ENCODE measurements at regions not wholly inside any gene's neighbourhood (a gene's known extent, or its start where the extent isn't known, plus 50 kb on each side); places are given as distances from the start of the nearest gene placed in this dataset.

DNA sequence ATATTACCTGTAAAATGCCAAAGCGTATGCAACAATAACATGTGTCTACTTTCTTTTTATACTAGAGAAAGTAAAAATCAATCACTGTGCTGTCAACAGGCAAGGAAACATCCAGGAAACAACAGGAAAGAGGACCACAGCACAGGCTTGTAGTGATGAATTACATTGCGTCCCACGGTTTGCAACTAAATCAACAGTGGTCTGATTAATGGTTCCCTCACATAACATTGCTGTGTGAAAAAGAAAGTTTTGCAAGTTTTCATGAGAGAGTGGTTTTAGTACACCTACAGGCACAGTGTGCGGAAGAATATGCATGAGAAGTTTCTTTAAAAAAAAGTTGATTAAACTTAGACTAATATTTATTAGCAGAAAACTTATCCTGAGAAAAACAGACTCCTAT lies 329.5 kb upstream of the HSF2 start:
- ATAC-seq = no peak
- DNase-seq (ENCODE audit: low read depth in 1 of 2, low spot score in 1 of 2) = no peak
- no peak overlapping the region for H3K4me3 ChIP-seq
- FAIRE-seq = no peak
- H3K27ac ChIP-seq = no peak overlapping the region
- H3K9me3 ChIP-seq = no peaks in the 10 kb centered on the region
- WGBS (ENCODE audit: missing lambda C conversion rate) = 81% methylated on average over 4 of the region's 4 CpGs
- TF ChIP-seq KDM5A (IDR thresholded peaks at IDR 0.05) (no peak), RARB (CRISPR knock-in tag; IDR thresholded peaks at IDR 0.05) (no peak)
- H3K4me2 ChIP-seq = no peak overlapping the region
- H3K4me1 ChIP-seq = no peaks in the 10 kb centered on the region
- ChIA-PET POLR2A (no interaction called here), CTCF (no interaction called here)

DNA sequence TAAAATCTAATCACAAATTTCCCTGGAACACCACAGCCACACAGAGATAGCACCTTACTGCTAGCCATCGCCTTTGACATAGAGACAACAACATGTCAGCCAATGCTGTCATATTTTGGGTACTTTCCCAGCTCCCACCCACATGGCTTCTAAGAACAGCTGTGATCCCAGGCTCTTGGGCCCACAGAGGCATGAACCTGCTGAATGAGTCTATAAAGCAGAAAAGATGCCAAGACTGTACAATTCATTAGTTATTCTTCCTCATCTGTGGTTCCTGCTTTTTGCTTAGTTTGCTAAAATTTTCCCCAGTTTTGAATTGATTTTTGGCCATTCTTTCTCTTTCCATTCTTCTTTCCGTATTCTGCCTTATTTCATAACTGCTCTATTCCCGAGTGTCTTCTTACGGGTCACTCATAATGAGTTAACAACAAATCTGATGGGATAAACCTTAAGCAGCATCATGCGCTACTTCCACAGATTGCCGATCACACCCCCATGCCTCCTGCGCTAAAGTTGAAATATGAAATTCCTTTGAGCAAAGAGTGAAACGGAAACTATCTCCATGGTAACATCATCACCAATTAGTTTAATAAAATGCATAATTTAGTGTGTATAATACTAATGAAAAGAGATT lies 327.3 kb upstream of the HSF2 start:
- FAIRE-seq = no peak
- no peak for DNase-seq (ENCODE audit: low read depth in 1 of 2, low spot score in 1 of 2)
- TF ChIP-seq MAFK (IDR thresholded peaks at IDR 0.05; ENCODE audit: partially characterized antibody) = peak; percentile 53
- no peak for TF ChIP-seq RCOR1 (IDR thresholded peaks at IDR 0.05; ENCODE audit: low read depth, low read length)
- CTCF ChIA-PET = no interaction called here
- Histone ChIP-seq H3K4me2 (no peak overlapping the region), H3K27ac (no peak overlapping the region), H3K4me3 (no peak overlapping the region), H3K9me3 (no peaks in the 10 kb centered on the region), H3K4me1 (no peaks in the 10 kb centered on the region)
- WGBS (ENCODE audit: missing lambda C conversion rate) = 72% methylated on average over 8 of the region's 8 CpGs
- POLR2A ChIA-PET = no interaction called here
- no peak for ATAC-seq

DNA sequence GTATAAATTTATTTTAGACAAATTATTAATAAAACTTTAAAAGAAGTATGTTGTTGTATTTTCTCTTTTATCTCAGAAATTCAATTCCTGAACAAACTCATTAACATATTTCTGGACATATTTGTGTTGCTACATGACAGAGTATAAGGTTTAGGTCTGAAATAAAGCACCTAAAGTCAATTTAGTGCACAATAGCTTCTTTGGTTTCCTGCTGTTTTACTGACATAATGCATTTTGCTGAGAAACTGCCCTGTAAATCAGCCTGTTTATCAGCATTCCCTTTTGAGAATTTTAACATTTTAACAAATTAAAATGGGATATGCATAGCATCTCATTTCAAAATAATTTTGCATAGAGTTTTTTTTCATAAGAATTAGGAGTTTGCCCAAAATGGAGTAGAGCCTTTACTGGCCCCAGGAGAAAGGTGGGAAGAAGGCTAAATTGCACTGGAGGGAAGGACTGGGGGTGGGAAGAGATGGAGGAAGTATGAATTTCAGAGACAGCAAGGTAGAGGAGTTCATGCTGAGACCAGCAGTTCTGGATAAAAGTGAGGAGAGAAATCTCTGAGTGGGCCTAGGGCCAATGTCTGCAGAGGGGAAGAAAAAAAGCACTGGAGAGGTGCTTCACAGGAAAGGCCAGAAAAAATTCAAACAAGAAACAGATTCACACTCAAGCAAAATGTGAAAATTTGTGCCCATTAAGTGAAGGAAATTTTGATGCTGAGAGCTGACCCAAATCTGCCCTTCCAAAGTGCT lies 324.2 kb upstream of the HSF2 start:
- CTCF ChIA-PET = no interaction called here
- Histone ChIP-seq H3K4me2 (no peak overlapping the region), H3K4me1 (no peaks in the 10 kb centered on the region), H3K27ac (no peak overlapping the region), H3K9me3 (no peaks in the 10 kb centered on the region), H3K4me3 (no peak overlapping the region)
- no peak for ATAC-seq
- POLR2A ChIA-PET = no interaction called here
- TF ChIP-seq POLR2AphosphoS2 (conservative IDR thresholded peaks at IDR 0.05; ENCODE audit: low read length) = no peak
- TF ChIP-seq, protein P1, sequence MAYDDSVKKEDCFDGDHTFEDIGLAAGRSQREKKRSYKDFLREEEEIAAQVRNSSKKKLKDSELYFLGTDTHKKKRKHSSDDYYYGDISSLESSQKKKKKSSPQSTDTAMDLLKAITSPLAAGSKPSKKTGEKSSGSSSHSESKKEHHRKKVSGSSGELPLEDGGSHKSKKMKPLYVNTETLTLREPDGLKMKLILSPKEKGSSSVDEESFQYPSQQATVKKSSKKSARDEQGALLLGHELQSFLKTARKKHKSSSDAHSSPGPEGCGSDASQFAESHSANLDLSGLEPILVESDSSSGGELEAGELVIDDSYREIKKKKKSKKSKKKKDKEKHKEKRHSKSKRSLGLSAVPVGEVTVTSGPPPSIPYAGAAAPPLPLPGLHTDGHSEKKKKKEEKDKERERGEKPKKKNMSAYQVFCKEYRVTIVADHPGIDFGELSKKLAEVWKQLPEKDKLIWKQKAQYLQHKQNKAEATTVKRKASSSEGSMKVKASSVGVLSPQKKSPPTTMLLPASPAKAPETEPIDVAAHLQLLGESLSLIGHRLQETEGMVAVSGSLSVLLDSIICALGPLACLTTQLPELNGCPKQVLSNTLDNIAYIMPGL (CRISPR knock-in tag; IDR thresholded peaks at IDR 0.05; ENCODE audit: borderline replicate concordance) = no peak
- TF ChIP-seq, protein P2, sequence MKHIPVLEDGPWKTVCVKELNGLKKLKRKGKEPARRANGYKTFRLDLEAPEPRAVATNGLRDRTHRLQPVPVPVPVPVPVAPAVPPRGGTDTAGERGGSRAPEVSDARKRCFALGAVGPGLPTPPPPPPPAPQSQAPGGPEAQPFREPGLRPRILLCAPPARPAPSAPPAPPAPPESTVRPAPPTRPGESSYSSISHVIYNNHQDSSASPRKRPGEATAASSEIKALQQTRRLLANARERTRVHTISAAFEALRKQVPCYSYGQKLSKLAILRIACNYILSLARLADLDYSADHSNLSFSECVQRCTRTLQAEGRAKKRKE (CRISPR knock-in tag; IDR thresholded peaks at IDR 0.05; ENCODE audit: low read depth) = no peak
- no peak for TF ChIP-seq CHD2 (IDR thresholded peaks at IDR 0.05; ENCODE audit: low read length, partially characterized antibody)
- no peak for FAIRE-seq
- DNase-seq (ENCODE audit: low read depth in 1 of 2, low spot score in 1 of 2) = no peak

DNA sequence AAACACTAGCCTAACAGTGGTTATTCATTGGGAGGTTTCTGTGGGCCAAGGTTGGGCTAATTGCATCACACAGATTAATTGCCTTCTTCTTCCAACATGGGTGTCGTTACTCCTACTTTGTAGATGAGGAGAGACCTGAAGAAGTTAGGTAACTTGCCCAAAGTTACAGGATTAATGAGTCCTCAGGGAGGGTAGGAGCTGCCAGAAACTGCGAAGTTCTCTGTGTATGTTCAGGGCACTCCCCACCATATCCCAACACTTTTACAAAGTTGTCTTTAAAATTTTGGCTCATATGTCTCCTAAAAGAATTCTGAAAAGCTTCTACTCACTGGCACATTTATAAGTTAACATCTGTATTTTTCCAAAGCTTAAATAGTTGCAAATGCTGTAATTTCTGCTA lies 323.5 kb upstream of the HSF2 start:
- no peak overlapping the region for H3K4me3 ChIP-seq
- no peaks in the 10 kb centered on the region for H3K4me1 ChIP-seq
- ATAC-seq = no peak
- no peak overlapping the region for H3K27ac ChIP-seq
- H3K9me3 ChIP-seq = no peaks in the 10 kb centered on the region
- no peak for FAIRE-seq
- POLR2A ChIA-PET = no interaction called here
- 47% methylated on average over 2 of the region's 2 CpGs for WGBS (ENCODE audit: missing lambda C conversion rate)
- no peak overlapping the region for H3K4me2 ChIP-seq
- DNase-seq (ENCODE audit: low read depth in 1 of 2, low spot score in 1 of 2) = no peak
- TF ChIP-seq CHD2 (IDR thresholded peaks at IDR 0.05; ENCODE audit: low read length, partially characterized antibody) (no peak), CEBPB (IDR thresholded peaks at IDR 0.05) (no peak), HOXA7 (CRISPR knock-in tag; IDR thresholded peaks at IDR 0.05) (no peak), POLR2AphosphoS2 (conservative IDR thresholded peaks at IDR 0.05; ENCODE audit: low read length) (no peak), MAZ (IDR thresholded peaks at IDR 0.05; ENCODE audit: borderline replicate concordance, low read depth, low read length) (no peak), ZNF302 (CRISPR knock-in tag; IDR thresholded peaks at IDR 0.05) (no peak), EP300 (IDR thresholded peaks at IDR 0.05) (no peak), SMC3 (IDR thresholded peaks at IDR 0.05) (no peak), JUNB (IDR thresholded peaks at IDR 0.05) (no peak), HEYL (CRISPR knock-in tag; IDR thresholded peaks at IDR 0.05) (no peak), SREBF2 (IDR thresholded peaks at IDR 0.05) (no peak)
- TF ChIP-seq, protein P3, sequence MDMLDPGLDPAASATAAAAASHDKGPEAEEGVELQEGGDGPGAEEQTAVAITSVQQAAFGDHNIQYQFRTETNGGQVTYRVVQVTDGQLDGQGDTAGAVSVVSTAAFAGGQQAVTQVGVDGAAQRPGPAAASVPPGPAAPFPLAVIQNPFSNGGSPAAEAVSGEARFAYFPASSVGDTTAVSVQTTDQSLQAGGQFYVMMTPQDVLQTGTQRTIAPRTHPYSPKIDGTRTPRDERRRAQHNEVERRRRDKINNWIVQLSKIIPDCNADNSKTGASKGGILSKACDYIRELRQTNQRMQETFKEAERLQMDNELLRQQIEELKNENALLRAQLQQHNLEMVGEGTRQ (IDR thresholded peaks at IDR 0.05) = no peak
- TF ChIP-seq, protein P4, sequence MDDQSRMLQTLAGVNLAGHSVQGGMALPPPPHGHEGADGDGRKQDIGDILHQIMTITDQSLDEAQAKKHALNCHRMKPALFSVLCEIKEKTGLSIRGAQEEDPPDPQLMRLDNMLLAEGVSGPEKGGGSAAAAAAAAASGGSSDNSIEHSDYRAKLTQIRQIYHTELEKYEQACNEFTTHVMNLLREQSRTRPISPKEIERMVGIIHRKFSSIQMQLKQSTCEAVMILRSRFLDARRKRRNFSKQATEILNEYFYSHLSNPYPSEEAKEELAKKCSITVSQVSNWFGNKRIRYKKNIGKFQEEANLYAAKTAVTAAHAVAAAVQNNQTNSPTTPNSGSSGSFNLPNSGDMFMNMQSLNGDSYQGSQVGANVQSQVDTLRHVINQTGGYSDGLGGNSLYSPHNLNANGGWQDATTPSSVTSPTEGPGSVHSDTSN (IDR thresholded peaks at IDR 0.05) = no peak
- TF ChIP-seq, protein P5, sequence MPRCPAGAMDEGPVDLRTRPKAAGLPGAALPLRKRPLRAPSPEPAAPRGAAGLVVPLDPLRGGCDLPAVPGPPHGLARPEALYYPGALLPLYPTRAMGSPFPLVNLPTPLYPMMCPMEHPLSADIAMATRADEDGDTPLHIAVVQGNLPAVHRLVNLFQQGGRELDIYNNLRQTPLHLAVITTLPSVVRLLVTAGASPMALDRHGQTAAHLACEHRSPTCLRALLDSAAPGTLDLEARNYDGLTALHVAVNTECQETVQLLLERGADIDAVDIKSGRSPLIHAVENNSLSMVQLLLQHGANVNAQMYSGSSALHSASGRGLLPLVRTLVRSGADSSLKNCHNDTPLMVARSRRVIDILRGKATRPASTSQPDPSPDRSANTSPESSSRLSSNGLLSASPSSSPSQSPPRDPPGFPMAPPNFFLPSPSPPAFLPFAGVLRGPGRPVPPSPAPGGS (IDR thresholded peaks at IDR 0.05) = no peak
- CTCF ChIA-PET = no interaction called here

Data from A549 (cell line).